Brain microvascular endothelial cell (primary cell): ENCODE measurements at regions not wholly inside any gene's neighbourhood (a gene's known extent, or its start where the extent isn't known, plus 50 kb on each side); places are given as distances from the start of the nearest gene placed in this dataset.

Experiments
- DNase-seq: peaks from one replicate; pipeline ENCODE4 v3.0.0-alpha.2; 2020
- H3K27ac ChIP-seq: fragments of 250-450 bp; sonication (Bioruptor Pico); 2 replicates; pipeline ENCODE4 v1.5.1; 2020; ENCODE audit warnings: mild to moderate bottlenecking, moderate library complexity
- H3K27me3 ChIP-seq: fragments of 250-450 bp; sonication (Bioruptor Pico); replicated peaks from 2 replicates; pipeline ENCODE4 v1.5.1; 2020; ENCODE audit warnings: mild to moderate bottlenecking
- H3K36me3 ChIP-seq: fragments of 250-450 bp; sonication (Bioruptor Pico); replicated peaks from 2 replicates; pipeline ENCODE4 v1.5.1; 2020; ENCODE audit warnings: mild to moderate bottlenecking
- H3K4me3 ChIP-seq: 2 replicates; pipeline ENCODE4 v1.5.1; 2011; ENCODE audit warnings: low read depth, mild to moderate bottlenecking, control low read depth, low read length, moderate library complexity
- CTCF ChIP-seq: IDR thresholded peaks from 2 replicates; pipeline ENCODE4 v1.5.1; 2011; ENCODE audit warnings: low read depth, mild to moderate bottlenecking, moderate library complexity, low read length, control low read depth, inconsistent platforms; ENCODE audit errors: missing control alignments
- in situ Hi-C: cut with HindIII; loops from 2 replicates; pipeline ENCODE4 v1.10.0; 2017; ENCODE audit warnings: low sequenced_read_pairs, low pct_ligation_motif_present

GRCh38 chr2:150371044-150371818 lies 116.2 kb downstream of the RND3 start:
- H3K27ac ChIP-seq, result no peak overlapping the region
- H3K27me3 ChIP-seq, result no peaks in the 10 kb centered on the region
- H3K36me3 ChIP-seq, result no peaks in the 10 kb centered on the region
- DNase-seq, result no peak
- no peak for TF ChIP-seq CTCF
- in situ Hi-C loops, result no loop called here
- H3K4me3 ChIP-seq, result no peak overlapping the region

- Histone ChIP-seq H3K27ac (no peak overlapping the region), H3K27me3 (no peaks in the 10 kb centered on the region), H3K36me3 (no peaks in the 10 kb centered on the region), H3K4me3 (no peak overlapping the region)
- DNase-seq, result no peak
- TF ChIP-seq CTCF, result no peak
- in situ Hi-C loops, result no loop called here
These were observed 116.9 kb downstream of the RND3 start for GRCh38 chr2:150370561-150370960.

DNA sequence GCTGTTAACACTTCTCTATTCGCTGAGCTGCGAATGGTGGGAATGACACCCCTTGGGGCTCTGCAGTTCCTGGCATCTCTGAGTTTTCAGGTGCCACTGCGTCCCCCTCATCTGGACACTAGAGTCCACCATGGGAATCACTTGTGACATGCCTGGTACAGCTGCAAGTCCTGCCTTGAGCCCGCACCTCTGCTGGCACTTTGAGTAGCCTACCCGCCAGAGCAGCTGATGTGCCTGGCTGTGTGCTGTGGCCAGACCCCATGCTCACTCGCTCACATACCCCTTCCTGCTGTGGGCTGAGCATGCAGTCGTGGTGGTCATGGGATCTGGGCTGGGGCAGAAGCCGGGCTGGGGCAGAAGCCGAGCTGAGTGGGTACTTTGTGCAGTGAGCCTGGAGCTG lies 117.6 kb downstream of the RND3 start:
- Histone ChIP-seq H3K36me3 (no peaks in the 10 kb centered on the region), H3K4me3 (no peak overlapping the region), H3K27ac (no peak overlapping the region), H3K27me3 (no peaks in the 10 kb centered on the region)
- TF ChIP-seq CTCF, result no peak
- DNase-seq, result no peak
- in situ Hi-C loops, result no loop called here

DNA sequence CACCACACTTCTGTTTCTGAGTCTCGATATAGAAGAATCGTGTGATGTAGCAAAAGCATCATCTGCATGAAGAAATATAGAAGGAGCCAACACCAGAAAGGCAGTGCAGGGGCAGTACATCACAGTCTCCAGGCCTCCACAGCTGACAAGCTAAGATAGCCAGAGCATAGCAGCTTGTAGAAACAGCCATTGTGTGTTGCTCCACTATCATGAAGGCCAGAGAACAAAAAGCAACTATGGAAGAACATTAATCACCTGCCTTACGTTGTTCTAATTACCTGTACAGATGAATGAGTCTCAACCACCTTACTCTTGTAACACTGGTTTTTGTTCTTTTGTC lies 129.0 kb downstream of the RND3 start:
- H3K27ac ChIP-seq, result no peak overlapping the region
- no peak for TF ChIP-seq CTCF
- no peak overlapping the region for H3K4me3 ChIP-seq
- H3K27me3 ChIP-seq, result no peaks in the 10 kb centered on the region
- H3K36me3 ChIP-seq, result no peaks in the 10 kb centered on the region
- in situ Hi-C loops, result no loop called here
- no peak for DNase-seq

GRCh38 chr2:150357770-150358467 lies 129.5 kb downstream of the RND3 start:
- TF ChIP-seq CTCF, result no peak
- Histone ChIP-seq H3K27ac (no peak overlapping the region), H3K4me3 (no peak overlapping the region), H3K27me3 (no peaks in the 10 kb centered on the region), H3K36me3 (no peaks in the 10 kb centered on the region)
- DNase-seq, result no peak
- in situ Hi-C loops, result no loop called here
